Ecto neural progenitor cell (in vitro differentiated cells): ENCODE measurements at regions not wholly inside any gene's neighbourhood (a gene's known extent, or its start where the extent isn't known, plus 50 kb on each side); places are given as distances from the start of the nearest gene placed in this dataset.
"Not testable (repeated sequence)": the region's sequence is repeated elsewhere in the genome, so short reads cannot be mapped to it uniquely, and the experiment has no call there.

Experiments
- DNase-seq: peaks from one replicate; pipeline ENCODE4 v3.0.0-alpha.2; 2018; ENCODE audit warnings: low spot score

- no peak for DNase-seq
Observed at GRCh38 chr3:153373606-153374005, 211.6 kb downstream of the RAP2B start.

GRCh38 chr3:153378366-153378765, 216.3 kb downstream of the RAP2B start:
- DNase-seq = not testable (repeated sequence)

- DNase-seq = no peak
Observed at GRCh38 chr3:153379516-153379915, 217.5 kb downstream of the RAP2B start.

GRCh38 chr3:153385343-153385742, 223.3 kb downstream of the RAP2B start:
- DNase-seq = no peak

DNA sequence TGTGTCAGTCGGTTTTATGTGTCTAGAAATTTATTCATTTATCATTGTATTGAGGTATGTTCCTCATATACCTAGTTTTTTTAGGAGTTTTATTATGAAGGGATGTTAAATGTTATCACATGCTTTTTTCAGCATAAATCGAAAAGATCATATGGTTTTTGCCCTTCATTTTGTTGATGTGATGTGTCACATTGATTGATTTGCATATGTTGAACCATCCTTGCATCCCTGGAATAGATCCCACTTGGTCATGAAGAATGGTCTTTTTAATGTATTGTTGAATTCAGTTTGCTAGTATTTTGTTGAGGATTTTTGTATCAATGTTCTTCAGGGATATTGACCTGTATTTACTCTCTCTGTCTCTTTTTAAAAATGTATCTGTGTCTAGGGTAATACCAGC, 230.3 kb downstream of the RAP2B start:
- DNase-seq = no peak

DNA sequence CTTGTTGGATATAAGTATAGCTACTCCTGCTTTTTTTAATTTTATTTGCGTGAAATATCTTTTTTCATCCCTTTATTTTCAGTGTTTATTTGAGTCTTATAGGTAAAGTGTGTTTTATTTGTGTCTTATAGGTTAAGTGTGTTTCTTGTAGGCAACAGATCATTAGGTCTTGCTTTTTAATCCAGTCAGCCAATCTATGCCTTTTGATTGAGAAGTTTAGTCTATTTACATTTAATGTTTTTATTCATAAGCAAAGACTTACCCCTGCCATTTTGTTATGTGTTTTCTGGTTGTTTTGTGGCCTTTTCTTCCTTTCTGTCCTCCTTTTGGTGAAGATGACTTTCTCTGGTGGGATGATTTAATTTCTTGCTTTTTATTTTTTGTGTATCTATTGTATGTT, 232.0 kb downstream of the RAP2B start:
- no peak for DNase-seq

DNA sequence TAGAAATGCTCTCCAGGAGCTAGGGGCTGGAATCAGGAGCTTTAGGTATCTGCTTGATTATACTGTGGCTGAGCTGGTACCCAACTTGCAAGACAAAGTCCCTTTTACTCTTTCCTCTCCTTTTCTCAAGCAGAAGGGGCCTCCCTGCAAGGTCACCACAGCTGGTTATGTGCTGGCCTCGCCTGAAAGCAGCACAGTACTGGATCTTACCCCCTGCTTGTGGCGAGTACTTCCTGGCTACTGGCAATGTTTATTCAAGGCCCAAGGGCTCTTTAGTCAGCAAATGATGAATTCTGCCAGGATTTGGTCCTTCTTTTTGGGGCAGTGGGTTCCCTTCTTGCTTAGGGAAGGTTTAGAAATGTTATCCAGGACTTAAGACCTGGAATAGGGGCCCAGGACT, 234.6 kb downstream of the RAP2B start:
- no peak for DNase-seq

DNA sequence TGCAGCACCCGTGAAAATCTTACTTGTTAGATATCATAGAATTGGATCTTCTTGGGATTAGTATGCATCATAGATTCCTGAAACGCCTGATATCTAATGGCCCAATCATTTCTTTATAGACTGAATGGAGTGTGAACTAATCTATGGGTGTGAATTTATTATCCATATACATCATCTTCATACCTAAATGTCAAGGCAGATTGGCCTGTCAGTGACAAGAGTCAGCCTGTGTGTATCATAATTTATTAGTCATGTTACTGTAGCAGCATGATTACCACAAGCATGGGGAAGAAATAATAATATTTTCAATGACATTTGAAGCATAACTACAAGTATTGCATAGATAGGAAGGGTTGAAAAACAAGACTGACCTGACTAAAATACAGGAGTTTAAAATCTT, 235.8 kb downstream of the RAP2B start:
- DNase-seq = no peak

DNA sequence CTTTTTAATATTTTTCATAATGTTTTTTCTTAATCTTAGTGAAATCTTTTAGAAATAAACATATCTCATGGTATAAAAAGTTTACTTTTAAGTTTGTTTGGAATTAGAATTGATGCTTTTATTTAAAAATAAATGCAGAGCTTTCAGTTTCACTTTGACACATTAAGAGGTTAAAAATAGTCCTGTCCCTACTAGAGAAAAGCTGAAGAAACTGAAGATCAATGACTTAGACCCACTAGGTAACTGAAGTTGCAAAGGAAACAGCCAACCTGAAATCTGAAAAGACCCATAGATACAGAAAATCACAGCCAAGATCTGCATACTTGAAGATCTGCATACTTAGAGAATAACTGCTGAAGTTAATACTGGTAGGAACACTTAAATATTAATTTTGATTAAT, 237.6 kb downstream of the RAP2B start:
- no peak for DNase-seq

- DNase-seq = no peak
Observed at GRCh38 chr3:153400641-153401040, 238.6 kb downstream of the RAP2B start.

DNA sequence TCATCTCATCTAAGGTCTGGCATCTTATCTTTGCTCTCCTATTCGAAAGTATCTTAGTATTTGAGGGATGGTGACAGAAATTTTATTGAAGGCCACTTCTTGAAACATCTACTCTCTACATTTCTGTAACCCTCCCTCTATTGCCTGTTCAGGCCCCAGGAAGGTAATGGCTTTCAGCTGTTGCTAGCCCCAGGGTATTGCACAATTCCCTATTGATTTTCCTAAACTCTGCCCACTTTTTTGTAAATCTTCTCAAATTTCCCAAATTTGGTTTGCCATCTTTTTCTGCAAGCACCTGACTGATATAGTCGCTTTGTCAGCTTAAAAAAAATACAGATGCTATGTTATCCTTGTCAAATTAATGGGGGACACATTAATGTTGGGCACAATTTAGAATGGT, 242.1 kb downstream of the RAP2B start:
- DNase-seq = no peak

GRCh38 chr3:153405320-153405719, 243.3 kb downstream of the RAP2B start:
- DNase-seq = not testable (repeated sequence)

DNA sequence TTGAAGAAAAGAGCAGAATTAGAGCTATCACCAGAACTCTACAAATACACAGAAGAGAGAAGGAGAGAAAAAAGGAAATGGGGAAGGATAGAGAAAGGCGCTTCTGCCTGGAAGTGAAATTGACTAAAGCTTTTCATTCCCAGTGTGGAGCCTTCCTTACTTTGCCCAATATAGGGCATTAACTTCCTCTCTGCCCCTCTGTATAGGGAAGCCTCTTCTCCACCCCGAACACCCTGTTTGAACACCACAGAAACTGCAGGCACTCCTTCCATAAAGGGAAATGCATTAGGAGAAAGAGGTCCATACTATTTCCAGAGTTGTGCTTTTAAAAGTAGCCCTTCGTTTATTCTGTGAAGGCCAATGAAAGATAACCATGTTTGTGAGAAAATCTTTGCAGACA, 248.5 kb downstream of the RAP2B start:
- DNase-seq = no peak

DNA sequence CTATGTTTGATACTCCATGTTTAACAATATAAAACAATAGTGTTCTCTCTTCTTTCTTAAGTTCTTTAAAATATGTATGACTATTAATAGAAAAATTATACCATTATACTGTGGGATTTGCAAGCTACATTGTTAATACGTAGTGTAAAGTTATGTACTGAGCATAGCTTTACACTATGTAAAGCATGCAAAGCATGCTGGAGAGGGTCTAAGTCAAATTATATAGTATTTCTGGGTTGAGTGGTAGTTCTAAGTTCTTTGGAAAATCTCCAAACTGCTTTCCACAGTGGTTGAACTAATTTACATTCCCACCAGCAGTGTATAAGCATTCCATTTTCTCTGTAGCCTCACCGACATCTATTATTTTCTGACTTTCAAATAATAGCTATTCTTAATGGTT, 253.0 kb downstream of the RAP2B start:
- DNase-seq = no peak

GRCh38 chr3:153422314-153422713, 260.3 kb downstream of the RAP2B start:
- DNase-seq = no peak

GRCh38 chr3:153423820-153424219, 261.8 kb downstream of the RAP2B start:
- DNase-seq = not testable (repeated sequence)

DNA sequence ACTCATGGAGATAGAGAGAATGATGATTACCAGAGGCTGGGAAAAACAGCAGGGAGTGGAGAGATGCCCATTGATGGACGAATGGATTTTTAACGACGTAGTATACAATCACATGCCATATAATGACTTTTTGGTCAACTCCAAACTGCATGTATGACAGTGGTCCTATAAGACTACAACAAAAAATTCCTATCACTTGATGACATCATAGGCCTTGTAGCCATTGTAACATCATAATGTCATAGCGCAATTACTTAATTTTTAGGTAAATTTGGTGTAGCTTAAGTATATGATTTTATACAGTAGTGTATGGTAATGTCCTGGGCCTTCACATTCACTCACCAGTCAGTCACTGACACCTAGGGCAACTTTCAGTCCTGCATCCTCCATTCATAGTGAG, 264.3 kb downstream of the RAP2B start:
- no peak for DNase-seq

GRCh38 chr3:153426803-153427202, 264.8 kb downstream of the RAP2B start:
- DNase-seq = no peak

- DNase-seq = no peak
Observed at GRCh38 chr3:153429821-153430220, 267.8 kb downstream of the RAP2B start.

GRCh38 chr3:153431076-153431475, 269.1 kb downstream of the RAP2B start:
- DNase-seq = no peak

GRCh38 chr3:153437666-153438065, 275.6 kb downstream of the RAP2B start:
- no peak for DNase-seq

- DNase-seq = no peak
Observed at GRCh38 chr3:153438271-153438670, 276.2 kb downstream of the RAP2B start.

DNA sequence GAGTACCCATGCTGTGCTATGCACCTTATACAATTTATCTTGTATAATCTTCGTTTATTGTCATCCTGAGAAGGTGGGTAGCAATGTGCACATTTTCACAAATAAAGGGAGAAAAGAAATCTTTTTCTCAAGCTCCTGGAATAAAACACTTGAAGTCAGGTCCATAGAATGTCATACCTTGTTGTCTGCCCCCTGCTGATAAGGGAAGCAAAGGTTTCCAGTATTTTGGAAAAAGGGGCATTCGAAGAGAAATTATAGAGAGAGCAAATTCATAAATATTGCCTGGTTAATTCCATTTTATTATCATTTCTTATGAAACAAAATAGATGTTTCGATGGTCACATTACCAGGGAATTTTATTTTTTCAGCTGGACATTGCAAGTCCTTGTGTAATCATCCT, 277.8 kb downstream of the RAP2B start:
- DNase-seq = no peak

- DNase-seq = no peak
Observed at GRCh38 chr3:153440311-153440710, 278.3 kb downstream of the RAP2B start.

DNA sequence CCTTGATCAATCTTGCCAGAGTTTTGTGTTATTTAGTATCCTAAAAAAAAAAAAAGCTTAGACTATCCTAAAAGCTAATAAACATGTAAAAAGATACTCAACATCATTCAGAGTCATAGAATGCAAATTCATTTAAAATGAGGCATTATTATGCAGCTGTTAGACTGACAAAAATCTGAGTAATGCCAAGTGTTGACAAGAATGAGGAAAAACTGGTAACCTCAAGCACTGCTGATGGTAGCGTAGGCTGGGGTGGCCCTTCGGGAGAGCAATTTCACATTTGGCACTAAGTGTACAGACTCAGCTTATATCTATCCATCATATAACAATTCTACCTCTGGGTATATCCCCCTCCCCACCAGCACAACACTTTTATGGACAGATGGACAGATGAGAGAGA, 280.4 kb downstream of the RAP2B start:
- no peak for DNase-seq
